ENCODE measurements at regions not wholly inside any gene's neighbourhood (a gene's known extent, or its start where the extent isn't known, plus 50 kb on each side); places are given as distances from the start of the nearest gene placed in this dataset.
"Not testable (repeated sequence)": the region's sequence is repeated elsewhere in the genome, so short reads cannot be mapped to it uniquely, and the experiment has no call there.

DNA sequence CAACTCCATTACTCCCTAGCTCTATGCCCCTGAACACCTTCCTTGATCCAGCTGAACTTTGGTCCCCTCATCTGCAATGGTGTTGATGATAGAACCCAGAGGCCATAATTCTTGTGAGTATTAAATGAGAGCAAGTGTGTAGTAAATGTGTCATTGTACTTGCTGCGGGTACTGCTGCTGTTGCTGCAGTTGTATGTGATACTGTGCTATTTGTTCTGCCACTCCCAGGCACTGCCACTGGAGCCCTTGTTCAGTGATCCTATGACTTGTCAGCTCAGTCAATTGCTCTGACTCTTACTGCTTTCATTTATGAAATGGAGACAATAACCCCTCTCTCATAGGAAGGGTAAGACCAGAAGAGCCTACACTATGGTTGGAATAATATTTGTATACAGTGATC is 136.9 kb upstream of the PLGLB2 start:
- DNase-seq (ENCODE audit: low read depth in 2 of 2), result not testable (repeated sequence)

GRCh38 chr2:87611416-87611815 is 136.5 kb upstream of the PLGLB2 start:
- not testable (repeated sequence) for DNase-seq (ENCODE audit: low read depth in 2 of 2)

DNA sequence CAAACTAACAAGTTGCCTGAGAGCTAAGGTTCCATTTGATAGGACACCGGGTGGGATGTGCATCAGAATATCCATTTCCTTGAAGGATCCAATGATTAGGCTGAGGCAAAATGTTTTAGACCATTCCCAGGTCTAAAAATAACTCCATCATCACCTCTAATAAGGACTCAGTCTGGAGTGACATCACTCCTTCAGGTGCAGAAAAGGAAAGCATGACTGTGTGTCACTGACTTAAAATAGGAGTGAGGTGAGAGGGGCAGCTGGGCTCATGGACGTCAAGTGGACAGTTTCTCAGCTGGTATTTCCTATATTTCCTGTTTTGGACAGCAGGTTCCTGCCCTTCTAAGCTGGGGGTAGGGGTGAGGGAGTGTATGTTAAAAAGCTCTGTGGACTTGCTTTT is 135.9 kb upstream of the PLGLB2 start:
- DNase-seq (ENCODE audit: low read depth in 2 of 2), result not testable (repeated sequence)

GRCh38 chr2:87614829-87615434 is 133.0 kb upstream of the PLGLB2 start:
- not testable (repeated sequence) for DNase-seq (ENCODE audit: low read depth in 2 of 2)

- not testable (repeated sequence) for DNase-seq (ENCODE audit: low read depth in 2 of 2)
Measured at GRCh38 chr2:87619121-87619520, 128.8 kb upstream of the PLGLB2 start.

- DNase-seq (ENCODE audit: low read depth in 2 of 2), result not testable (repeated sequence)
Measured at GRCh38 chr2:87621139-87621538, 126.7 kb upstream of the PLGLB2 start.

GRCh38 chr2:87622720-87623119 is 125.2 kb upstream of the PLGLB2 start:
- DNase-seq (ENCODE audit: low read depth in 2 of 2), result not testable (repeated sequence)

GRCh38 chr2:87629491-87630458 is 118.1 kb upstream of the PLGLB2 start:
- peak; percentile 32 to 38 for DNase-seq (ENCODE audit: low read depth in 2 of 2)

DNA sequence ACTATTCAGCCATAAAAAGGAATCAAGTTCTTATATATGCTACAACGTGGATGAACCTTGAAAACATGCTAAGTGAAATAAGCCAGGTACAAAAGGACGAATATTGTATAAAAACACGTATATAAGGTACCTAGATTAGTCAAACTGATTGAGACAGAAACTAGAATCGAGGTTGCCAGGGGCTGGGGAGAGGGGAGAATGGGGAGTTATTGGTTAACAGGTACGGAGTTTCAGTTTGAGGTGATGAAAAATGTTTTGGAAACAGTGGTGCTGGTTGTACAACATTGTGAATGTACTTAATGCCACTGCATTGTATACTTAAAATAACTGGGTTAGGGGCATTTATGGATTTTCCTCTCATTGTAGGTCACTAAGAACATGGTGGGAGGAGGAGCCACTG is 117.0 kb upstream of the PLGLB2 start:
- DNase-seq (ENCODE audit: low read depth in 2 of 2), result not testable (repeated sequence)

DNA sequence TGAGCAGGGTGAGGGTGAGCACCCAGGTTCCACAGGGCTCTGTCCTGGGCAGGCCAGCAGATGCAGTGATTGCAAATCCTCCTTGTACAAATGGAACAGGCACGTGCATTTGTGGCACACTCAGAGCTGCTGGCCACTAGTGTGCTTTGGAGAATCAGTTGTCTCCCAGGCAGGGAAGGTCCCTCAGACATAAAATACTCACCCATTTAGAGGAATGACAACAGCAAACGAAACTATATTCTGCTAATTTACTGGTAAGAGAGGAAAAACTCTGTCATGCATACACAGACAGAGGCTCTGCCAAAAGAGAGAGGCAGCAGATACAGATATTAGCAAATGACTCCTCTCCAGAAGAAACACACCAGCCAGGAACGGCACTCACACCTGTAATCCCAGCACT is 116.5 kb upstream of the PLGLB2 start:
- not testable (repeated sequence) for DNase-seq (ENCODE audit: low read depth in 2 of 2)

DNA sequence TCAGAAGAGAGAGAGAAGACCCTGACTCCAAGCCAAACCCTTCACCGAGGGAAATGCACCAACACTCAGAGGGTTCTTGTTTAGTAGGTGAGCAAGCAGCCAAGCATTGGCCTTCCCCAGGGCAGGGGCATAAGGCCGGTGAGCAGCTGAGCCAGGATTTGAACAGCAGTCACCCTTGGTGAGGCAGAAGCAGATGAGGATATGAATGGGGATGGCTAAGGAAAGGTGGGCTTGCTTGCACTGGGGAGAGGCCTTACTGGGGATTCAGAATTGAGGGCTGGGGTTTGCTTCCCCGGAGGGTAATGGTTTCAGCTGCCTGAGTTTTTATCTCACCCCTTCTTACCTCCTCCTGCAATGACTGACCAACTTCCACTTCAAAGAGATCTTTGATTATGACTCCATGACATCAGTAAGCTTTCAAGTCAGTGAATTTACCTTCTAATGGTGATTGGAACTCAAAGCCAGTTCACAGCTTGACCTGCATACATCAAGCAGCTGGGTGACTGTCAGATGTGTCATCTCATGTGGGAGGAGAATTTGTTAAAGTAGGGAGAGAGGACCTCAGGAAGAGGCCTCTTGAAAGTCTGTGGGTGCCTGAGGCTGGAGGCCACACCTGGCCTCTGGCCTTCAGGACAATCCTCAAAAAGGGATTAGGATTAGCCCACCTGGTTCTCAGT is 114.5 kb upstream of the PLGLB2 start:
- not testable (repeated sequence) for DNase-seq (ENCODE audit: low read depth in 2 of 2)

DNA sequence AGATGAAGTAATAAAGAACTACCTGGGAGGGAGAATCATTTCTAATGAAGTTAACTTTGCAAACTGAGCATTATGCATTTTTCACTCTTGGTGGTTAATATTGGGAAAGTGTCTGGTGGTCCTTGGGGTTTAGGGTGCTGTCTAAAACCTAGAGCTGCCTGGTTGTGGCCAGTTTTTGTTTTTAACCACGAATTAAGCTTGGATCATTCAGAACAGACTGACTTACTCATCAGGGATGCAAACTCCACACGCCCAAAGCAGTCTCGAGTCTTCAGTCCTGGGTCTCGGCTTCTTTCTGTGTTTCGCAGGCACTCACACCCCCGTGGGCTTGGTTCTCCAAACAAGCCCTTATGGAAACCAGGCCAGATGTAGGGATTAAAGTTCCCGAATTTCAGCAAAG is 113.8 kb upstream of the PLGLB2 start:
- not testable (repeated sequence) for DNase-seq (ENCODE audit: low read depth in 2 of 2)

- not testable (repeated sequence) for DNase-seq (ENCODE audit: low read depth in 2 of 2)
Measured at GRCh38 chr2:87634971-87635650, 112.8 kb upstream of the PLGLB2 start.

- DNase-seq (ENCODE audit: low read depth in 2 of 2), result not testable (repeated sequence)
Measured at GRCh38 chr2:87636246-87636645, 111.6 kb upstream of the PLGLB2 start.

DNA sequence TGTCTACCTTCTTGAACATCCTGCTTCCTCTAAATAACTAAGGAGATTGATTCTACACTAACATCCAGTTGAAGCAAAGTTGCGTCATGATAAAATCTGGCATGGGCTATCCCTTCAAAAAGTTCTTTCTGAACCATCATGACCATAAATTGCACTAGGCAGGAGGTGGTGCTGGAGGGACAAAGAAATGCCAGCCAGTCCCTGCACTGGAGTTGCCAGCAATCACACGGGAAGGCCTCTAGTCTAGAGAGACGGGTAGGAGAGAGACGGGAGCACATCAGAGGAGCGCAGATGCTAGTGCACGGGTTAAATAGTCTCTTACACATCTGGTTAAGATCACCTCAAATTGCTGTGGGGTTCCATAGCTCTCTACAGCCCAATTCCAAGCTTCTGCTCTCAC is 111.2 kb upstream of the PLGLB2 start:
- DNase-seq (ENCODE audit: low read depth in 2 of 2), result not testable (repeated sequence)

GRCh38 chr2:87637249-87637990 is 110.5 kb upstream of the PLGLB2 start:
- DNase-seq (ENCODE audit: low read depth in 2 of 2), result peak in 1 of 2 experiments; percentile 3

DNA sequence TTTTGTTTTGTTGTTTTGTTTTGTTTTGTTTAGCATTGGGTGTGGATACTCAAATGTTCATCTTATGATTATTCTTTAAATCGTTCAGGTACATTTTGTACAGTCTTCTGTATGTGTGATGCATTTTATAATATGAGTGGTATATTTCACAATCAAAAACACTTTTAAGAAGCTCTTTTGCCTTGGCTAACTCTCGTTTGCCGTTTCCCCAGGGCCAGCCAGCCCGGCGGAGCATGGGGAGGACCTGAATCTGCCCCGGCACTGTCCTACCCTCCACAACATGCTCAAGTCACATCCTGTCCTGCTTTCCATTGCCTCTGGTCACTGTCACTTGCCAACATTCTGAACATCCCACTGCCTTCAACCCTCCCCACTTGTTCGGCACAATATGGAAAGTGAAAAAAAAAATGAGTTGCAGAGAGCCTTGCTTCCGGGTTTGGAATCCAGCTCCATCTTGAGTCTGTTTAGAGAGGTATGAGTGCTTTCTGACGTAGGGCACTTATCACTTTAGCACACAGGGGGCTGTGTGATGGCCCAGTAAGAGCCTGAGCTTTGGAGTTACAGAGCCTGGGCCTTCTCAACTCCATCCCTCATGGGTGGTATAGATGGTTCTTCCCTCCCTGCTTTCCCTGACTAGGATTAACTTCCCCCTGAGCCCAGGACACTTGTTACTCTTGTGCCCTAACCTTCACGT is 109.6 kb upstream of the PLGLB2 start:
- not testable (repeated sequence) for DNase-seq (ENCODE audit: low read depth in 2 of 2)

DNA sequence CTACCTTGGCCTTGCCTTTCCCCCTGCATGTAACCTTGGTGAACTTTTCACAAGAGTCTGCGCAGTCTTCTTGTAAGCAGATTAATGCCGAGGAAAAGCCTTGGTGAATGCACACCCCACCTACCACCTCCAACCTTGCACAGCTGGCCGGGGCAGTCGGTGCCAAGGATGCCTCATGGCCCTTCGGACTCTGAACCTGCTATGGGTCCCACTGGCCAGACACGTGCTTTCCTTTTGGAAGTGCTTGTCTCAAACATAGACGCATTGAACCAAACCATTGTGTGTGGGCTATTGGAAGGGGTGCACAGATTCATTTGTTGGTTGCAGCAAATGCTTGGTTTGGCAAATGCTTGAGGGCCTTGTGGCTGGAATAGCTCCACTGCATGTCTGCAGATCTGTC is 109.0 kb upstream of the PLGLB2 start:
- not testable (repeated sequence) for DNase-seq (ENCODE audit: low read depth in 2 of 2)

GRCh38 chr2:87639801-87640440 is 108.0 kb upstream of the PLGLB2 start:
- DNase-seq (ENCODE audit: low read depth in 2 of 2), result not testable (repeated sequence)
